Neural progenitor cell (in vitro differentiated cells): ENCODE measurements at regions not wholly inside any gene's neighbourhood (a gene's known extent, or its start where the extent isn't known, plus 50 kb on each side); places are given as distances from the start of the nearest gene placed in this dataset.

Source experiments
- EZH2 ChIP-seq: fragments of 200-600 bp; sonication (generic); IDR thresholded peaks from 2 replicates; pipeline ENCODE4 v1.6.1; 2017; ENCODE audit warnings: antibody characterized with exemption, mild to moderate bottlenecking, moderate library complexity
- EZH2phosphoT487 ChIP-seq: fragments of 200-600 bp; sonication (generic); IDR thresholded peaks from 2 replicates; pipeline ENCODE4 v1.6.1; 2017; ENCODE audit warnings: antibody characterized with exemption
- TF ChIP-seq, protein P1 (sequence below): fragments of 200-600 bp; sonication (generic); IDR thresholded peaks from 2 replicates; pipeline ENCODE4 v1.5.1; 2017; ENCODE audit warnings: antibody characterized with exemption, mild to moderate bottlenecking

DNA sequence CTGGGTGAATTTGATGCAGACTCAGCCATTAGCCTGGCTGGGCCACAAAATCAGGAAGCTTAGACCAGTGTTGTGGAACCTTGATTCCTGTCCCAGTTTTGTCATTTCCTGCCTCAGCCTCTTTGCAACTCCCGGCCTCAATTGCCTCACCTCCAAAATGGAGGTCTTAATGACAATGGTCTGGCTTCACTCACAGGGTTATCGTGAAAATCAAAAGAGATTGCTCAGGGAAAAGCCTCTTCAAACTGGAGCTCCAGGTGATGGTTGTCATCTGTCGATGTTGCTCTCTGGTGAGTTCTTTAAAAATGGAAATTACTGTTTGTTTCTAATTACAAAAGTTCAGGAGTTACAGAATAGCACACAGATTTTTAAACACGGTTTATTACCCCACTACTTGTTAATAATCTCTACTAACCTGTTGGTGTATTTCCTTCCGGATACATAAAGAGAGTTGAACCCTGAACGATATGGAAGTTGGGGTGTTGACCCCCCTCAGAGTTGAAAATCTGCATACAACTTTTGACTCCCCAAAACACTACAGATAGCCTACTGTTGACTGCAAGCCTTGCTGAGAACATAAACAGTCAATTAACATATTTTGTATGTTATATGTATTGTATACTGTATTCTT lies 109.9 kb upstream of the CPEB4 start:
- TF ChIP-seq EZH2: no peak
- TF ChIP-seq, protein P1, sequence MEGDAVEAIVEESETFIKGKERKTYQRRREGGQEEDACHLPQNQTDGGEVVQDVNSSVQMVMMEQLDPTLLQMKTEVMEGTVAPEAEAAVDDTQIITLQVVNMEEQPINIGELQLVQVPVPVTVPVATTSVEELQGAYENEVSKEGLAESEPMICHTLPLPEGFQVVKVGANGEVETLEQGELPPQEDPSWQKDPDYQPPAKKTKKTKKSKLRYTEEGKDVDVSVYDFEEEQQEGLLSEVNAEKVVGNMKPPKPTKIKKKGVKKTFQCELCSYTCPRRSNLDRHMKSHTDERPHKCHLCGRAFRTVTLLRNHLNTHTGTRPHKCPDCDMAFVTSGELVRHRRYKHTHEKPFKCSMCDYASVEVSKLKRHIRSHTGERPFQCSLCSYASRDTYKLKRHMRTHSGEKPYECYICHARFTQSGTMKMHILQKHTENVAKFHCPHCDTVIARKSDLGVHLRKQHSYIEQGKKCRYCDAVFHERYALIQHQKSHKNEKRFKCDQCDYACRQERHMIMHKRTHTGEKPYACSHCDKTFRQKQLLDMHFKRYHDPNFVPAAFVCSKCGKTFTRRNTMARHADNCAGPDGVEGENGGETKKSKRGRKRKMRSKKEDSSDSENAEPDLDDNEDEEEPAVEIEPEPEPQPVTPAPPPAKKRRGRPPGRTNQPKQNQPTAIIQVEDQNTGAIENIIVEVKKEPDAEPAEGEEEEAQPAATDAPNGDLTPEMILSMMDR: no peak
- no peak for TF ChIP-seq EZH2phosphoT487
